ENCODE measurements at regions not wholly inside any gene's neighbourhood (a gene's known extent, or its start where the extent isn't known, plus 50 kb on each side); places are given as distances from the start of the nearest gene placed in this dataset.

DNA sequence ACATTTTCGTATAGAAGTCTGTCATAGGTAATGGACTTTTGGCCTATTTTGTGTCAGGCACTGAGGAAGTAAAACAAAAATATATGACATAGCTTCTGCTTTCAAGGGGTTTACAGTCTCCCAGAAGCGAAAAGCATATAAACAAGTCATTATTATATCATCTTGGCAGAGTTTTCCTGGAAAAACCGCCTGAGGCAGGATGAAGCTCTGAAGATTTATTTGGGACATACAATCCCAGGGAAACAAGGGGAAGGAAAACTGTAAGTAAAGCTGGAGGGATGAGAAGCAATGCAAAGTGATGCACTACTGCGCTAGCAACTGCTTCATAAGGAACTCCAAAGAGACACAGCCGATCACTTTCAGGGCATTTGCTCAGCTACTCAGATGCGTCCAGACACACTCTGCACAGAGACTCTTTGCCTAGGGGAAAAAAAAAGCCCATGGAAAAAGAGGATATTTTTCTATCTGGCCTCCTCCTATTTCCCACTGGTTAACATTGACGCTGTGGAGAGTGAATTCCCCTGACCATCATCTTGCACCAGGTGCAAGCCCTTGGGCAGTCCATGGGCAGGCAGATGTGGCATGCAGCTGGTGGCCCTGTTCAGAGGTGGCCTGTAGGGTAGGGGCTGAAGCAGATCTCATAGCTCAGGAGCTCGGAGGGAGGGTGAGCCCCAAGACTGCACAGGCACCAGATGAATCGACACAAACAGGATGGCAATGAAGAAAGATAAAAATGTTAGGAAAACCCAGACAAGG is 158.1 kb downstream of the METTL4 start:
- H3K27ac Mint-ChIP-seq, result no peak overlapping the region
- ATAC-seq (no peak), DNase-seq (no peak)
- no peaks in the 10 kb centered on the region for H3K36me3 Mint-ChIP-seq (ENCODE audit: low read depth)
- H3K4me1 Mint-ChIP-seq, result no peaks in the 10 kb centered on the region
- H3K4me3 Mint-ChIP-seq, result no peak overlapping the region
- H3K27me3 Mint-ChIP-seq, result peaks cover 6% of the 10 kb centered on the region
- no peaks in the 10 kb centered on the region for H3K9me3 Mint-ChIP-seq

DNA sequence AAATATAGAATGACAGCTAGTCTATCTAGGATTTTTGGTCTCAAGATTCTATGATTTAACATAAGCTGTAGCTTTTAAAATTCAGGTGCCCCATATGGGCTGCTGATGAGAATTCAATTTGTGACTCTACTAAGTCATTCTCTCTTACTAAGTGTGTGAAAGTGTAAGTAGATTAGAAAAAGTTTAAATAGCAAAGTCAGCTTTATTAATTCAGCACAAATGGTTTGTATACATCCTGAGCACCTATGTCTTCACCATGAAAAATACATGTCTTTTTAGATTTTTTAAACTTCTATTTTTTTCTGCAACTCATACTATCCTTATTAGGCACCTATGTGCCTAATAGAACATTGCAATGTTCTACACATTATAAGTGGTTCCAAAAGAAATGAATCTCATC is 157.1 kb downstream of the METTL4 start:
- ATAC-seq, result no peak
- H3K4me3 Mint-ChIP-seq, result no peak overlapping the region
- H3K27ac Mint-ChIP-seq, result no peak overlapping the region
- no peak for DNase-seq
- H3K9me3 Mint-ChIP-seq, result no peaks in the 10 kb centered on the region
- no peaks in the 10 kb centered on the region for H3K4me1 Mint-ChIP-seq
- H3K27me3 Mint-ChIP-seq, result peaks cover 6% of the 10 kb centered on the region
- no peaks in the 10 kb centered on the region for H3K36me3 Mint-ChIP-seq (ENCODE audit: low read depth)

GRCh38 chr18:2415656-2416055 is 155.6 kb downstream of the METTL4 start:
- ATAC-seq, result no peak
- Mint-ChIP-seq H3K36me3 (ENCODE audit: low read depth) (no peaks in the 10 kb centered on the region), H3K27me3 (peaks cover 6% of the 10 kb centered on the region), H3K27ac (no peak overlapping the region), H3K4me3 (no peak overlapping the region), H3K4me1 (no peaks in the 10 kb centered on the region), H3K9me3 (no peaks in the 10 kb centered on the region)
- no peak for DNase-seq

GRCh38 chr18:2417861-2418610 is 153.3 kb downstream of the METTL4 start:
- ATAC-seq, result no peak
- no peak for DNase-seq
- no peaks in the 10 kb centered on the region for H3K9me3 Mint-ChIP-seq
- H3K27ac Mint-ChIP-seq, result no peak overlapping the region
- H3K36me3 Mint-ChIP-seq (ENCODE audit: low read depth), result no peaks in the 10 kb centered on the region
- H3K27me3 Mint-ChIP-seq, result peaks cover 2% of the 10 kb centered on the region
- H3K4me3 Mint-ChIP-seq, result no peak overlapping the region
- no peaks in the 10 kb centered on the region for H3K4me1 Mint-ChIP-seq

- peaks cover under 1% of the 10 kb centered on the region for H3K9me3 Mint-ChIP-seq
- DNase-seq (no peak), ATAC-seq (no peak)
- H3K27ac Mint-ChIP-seq, result no peak overlapping the region
- no peaks in the 10 kb centered on the region for H3K36me3 Mint-ChIP-seq (ENCODE audit: low read depth)
- H3K27me3 Mint-ChIP-seq, result peaks cover 2% of the 10 kb centered on the region
- no peak overlapping the region for H3K4me3 Mint-ChIP-seq
- H3K4me1 Mint-ChIP-seq, result no peaks in the 10 kb centered on the region
These were observed 150.9 kb downstream of the METTL4 start for GRCh38 chr18:2420367-2420766.

- no peak overlapping the region for H3K27ac Mint-ChIP-seq
- peaks cover 6% of the 10 kb centered on the region for H3K9me3 Mint-ChIP-seq
- H3K4me1 Mint-ChIP-seq, result no peaks in the 10 kb centered on the region
- H3K27me3 Mint-ChIP-seq, result peaks cover 2% of the 10 kb centered on the region
- H3K4me3 Mint-ChIP-seq, result no peak overlapping the region
- H3K36me3 Mint-ChIP-seq (ENCODE audit: low read depth), result no peaks in the 10 kb centered on the region
- ATAC-seq (no peak), DNase-seq (no peak)
These were observed 147.5 kb downstream of the METTL4 start for GRCh38 chr18:2423761-2424160.

DNA sequence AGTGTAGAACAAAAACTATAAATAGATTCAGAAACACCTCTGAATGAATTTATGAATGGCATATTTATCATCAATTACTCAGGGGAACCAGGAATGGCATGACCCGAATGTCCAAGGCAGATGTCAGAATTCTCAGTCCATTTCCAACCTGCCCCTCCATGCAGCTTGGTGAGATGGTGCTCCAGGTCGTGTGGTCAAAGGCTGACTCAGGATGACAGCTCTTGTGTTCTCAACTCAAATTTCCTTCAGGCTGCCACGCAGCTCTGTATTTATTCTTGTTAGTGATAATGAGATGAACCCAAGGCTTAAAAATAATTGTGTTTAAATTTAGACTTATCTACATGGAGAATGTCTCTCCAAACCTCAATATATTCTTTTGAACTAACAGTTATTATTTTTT is 146.9 kb downstream of the METTL4 start:
- Mint-ChIP-seq H3K4me3 (no peak overlapping the region), H3K4me1 (no peaks in the 10 kb centered on the region)

DNA sequence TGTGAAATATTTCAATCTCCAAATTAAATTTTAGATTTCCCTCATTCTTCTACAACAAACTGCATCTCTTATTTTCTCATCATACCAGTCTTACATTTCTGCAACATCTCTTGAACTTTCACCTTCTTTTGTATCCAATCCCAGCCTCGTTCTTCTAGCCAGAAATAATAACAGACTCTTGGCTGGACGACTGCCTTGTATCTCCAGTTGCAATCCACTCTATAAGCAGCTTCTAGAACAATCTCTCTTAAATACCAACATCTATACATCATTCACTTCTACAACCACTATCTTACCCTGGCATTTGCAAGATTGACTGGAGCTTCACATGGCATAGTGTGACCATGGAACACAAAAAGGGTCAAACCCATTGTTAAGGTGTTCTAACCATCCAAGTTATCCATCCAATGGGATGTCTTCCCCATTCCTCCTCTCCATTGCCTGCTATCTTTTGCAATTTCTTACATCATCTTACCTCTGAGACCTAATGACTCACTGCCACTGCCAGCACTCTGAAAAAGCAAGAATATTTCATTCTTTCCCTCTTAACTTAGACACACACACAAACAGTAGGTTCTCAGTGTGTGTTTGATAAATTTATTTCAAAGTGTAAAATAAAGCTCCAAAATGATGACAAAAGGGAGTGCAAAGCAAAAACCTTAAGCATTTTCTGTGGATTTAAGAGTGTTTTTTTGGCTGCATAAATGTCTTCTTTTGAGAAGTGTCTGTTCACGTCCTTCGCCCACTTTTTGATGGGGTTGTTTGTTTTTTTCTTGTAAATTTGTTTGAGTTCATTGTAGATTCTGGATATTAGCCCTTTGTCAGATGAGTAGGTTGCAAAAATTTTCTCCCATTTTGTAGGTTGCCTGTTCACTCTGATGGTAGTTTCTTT is 145.6 kb downstream of the METTL4 start:
- no peak overlapping the region for H3K4me3 Mint-ChIP-seq
- ATAC-seq (no peak), DNase-seq (no peak)
- no peaks in the 10 kb centered on the region for H3K4me1 Mint-ChIP-seq
- H3K27ac Mint-ChIP-seq, result no peak overlapping the region
- H3K27me3 Mint-ChIP-seq, result peaks cover 2% of the 10 kb centered on the region
- H3K9me3 Mint-ChIP-seq, result peaks cover 12% of the 10 kb centered on the region
- no peaks in the 10 kb centered on the region for H3K36me3 Mint-ChIP-seq (ENCODE audit: low read depth)

More for the DNA sequence above, 146.9 kb downstream of the METTL4 start:
- Mint-ChIP-seq H3K9me3 (peaks cover 6% of the 10 kb centered on the region), H3K27me3 (peaks cover 2% of the 10 kb centered on the region), H3K36me3 (ENCODE audit: low read depth) (no peaks in the 10 kb centered on the region), H3K27ac (no peak overlapping the region)
- no peak for ATAC-seq
- DNase-seq, result no peak

DNA sequence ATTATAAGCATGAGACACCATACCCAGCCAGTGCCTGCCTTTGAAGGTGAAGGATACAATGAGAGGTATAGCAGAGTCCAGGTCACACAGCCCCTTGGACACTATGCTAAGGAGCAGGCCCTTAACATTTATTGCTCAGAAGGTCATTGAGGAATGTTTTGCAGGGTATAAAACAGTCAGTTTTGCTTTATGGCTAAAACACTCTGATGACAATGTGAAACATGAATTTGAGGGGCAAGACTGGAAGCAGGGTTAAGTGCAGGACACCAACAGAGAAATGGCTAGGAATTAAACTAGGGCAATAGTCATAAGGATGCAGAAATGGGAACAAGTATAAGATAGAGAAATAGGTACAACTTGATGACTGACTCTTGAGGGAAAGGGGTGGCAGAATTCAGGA is 141.1 kb downstream of the METTL4 start:
- no peak for DNase-seq
- Mint-ChIP-seq H3K27ac (no peak overlapping the region), H3K36me3 (ENCODE audit: low read depth) (no peaks in the 10 kb centered on the region), H3K4me3 (no peak overlapping the region), H3K27me3 (peaks cover 1% of the 10 kb centered on the region), H3K9me3 (peaks cover 12% of the 10 kb centered on the region), H3K4me1 (no peaks in the 10 kb centered on the region)
- no peak for ATAC-seq

GRCh38 chr18:2431806-2432205 is 139.5 kb downstream of the METTL4 start:
- Mint-ChIP-seq H3K36me3 (ENCODE audit: low read depth) (no peaks in the 10 kb centered on the region), H3K27ac (no peak overlapping the region), H3K4me3 (no peak overlapping the region), H3K4me1 (no peaks in the 10 kb centered on the region), H3K27me3 (peaks cover 4% of the 10 kb centered on the region), H3K9me3 (peaks cover 6% of the 10 kb centered on the region)
- no peak for ATAC-seq
- DNase-seq, result no peak

DNA sequence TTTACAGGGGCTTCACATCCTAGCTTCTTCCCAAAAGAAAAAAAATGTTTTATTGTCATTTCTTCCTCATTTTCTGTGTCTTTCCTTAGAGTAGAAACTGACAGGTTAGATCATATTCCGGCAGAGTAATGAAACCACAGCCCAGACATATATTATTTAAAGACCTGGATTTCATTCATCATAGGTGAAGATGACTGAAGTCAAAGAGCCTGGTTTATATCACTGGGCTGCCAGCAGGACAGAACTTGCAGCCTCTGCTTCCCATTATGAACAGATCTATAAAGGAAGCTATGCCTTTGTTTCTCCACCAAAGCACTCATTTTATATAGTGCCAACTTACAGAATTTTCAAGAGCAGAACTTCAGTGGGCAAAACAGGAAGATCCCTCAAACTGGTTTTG is 137.9 kb downstream of the METTL4 start:
- no peaks in the 10 kb centered on the region for H3K36me3 Mint-ChIP-seq (ENCODE audit: low read depth)
- peaks cover 6% of the 10 kb centered on the region for H3K9me3 Mint-ChIP-seq
- ATAC-seq (no peak), DNase-seq (no peak)
- no peak overlapping the region for H3K27ac Mint-ChIP-seq
- H3K4me1 Mint-ChIP-seq, result no peaks in the 10 kb centered on the region
- no peak overlapping the region for H3K4me3 Mint-ChIP-seq
- H3K27me3 Mint-ChIP-seq, result peaks cover 4% of the 10 kb centered on the region

- ATAC-seq, result no peak
- Mint-ChIP-seq H3K27me3 (peaks cover 2% of the 10 kb centered on the region), H3K27ac (no peak overlapping the region), H3K4me3 (no peak overlapping the region), H3K36me3 (ENCODE audit: low read depth) (no peaks in the 10 kb centered on the region), H3K4me1 (no peaks in the 10 kb centered on the region), H3K9me3 (no peaks in the 10 kb centered on the region)
- DNase-seq, result no peak
These were observed 129.8 kb downstream of the METTL4 start for GRCh38 chr18:2441544-2441943.

DNA sequence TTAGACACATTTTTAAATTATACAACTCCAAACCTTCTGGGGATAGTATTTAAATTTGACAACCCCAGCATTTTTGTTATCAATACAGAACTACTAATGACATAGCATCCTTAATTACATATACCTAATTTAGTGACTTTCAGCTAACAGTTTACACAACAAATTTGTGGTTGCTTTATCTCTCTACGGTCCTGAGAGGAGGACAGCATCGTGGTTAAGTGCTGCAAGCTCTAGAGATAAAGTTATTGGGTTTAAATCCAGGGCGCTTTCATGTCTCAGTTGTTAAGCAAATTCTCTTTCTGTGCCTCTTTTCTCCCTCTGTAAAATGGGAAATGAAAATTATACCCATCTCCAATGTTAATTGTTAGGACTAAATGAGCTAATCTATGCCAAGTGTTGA is 129.3 kb downstream of the METTL4 start:
- H3K27me3 Mint-ChIP-seq, result peaks cover 2% of the 10 kb centered on the region
- no peak overlapping the region for H3K27ac Mint-ChIP-seq
- no peak overlapping the region for H3K4me3 Mint-ChIP-seq
- DNase-seq (no peak), ATAC-seq (no peak)
- H3K36me3 Mint-ChIP-seq (ENCODE audit: low read depth), result no peaks in the 10 kb centered on the region
- no peaks in the 10 kb centered on the region for H3K4me1 Mint-ChIP-seq
- H3K9me3 Mint-ChIP-seq, result no peaks in the 10 kb centered on the region

DNA sequence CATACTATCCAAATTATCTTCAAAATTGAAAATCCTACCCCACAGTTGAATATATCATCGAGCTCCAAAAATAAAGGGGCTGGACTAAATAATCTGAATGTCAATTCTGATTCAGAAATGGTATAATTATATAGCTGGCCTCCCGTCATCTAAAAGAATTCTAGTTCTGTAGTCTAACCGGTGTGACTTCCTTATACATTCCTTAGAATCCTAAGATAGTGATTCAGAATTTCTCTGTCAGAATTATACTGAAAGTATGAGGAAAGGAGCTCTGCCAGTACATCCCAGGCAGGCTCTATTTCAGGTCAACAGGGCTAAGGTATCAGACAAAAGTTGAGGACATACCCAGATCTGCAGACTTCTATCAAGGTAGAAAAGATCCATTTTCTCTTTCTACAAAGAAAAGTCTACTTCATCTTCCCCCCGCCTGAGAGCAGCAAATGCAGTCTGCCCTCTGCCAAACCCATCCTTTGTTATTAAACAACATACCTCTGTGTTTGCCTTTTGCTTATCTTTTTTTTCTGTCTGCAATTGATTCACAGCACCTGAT is 128.5 kb downstream of the METTL4 start:
- Mint-ChIP-seq H3K36me3 (ENCODE audit: low read depth) (no peaks in the 10 kb centered on the region), H3K9me3 (no peaks in the 10 kb centered on the region), H3K27ac (no peak overlapping the region), H3K27me3 (peaks cover 2% of the 10 kb centered on the region), H3K4me1 (no peaks in the 10 kb centered on the region), H3K4me3 (no peak overlapping the region)
- ATAC-seq (no peak), DNase-seq (no peak)

Data from activated naive CD8-positive, alpha-beta T cell treated with anti-CD3 and anti-CD28 coated beads, Interleukin-2, amount 50 U/mL, for 24 hours (primary cell).